WI38 (cell line): ENCODE measurements at regions not wholly inside any gene's neighbourhood (a gene's known extent, or its start where the extent isn't known, plus 50 kb on each side); places are given as distances from the start of the nearest gene placed in this dataset.
"Not testable (repeated sequence)": the region's sequence is repeated elsewhere in the genome, so short reads cannot be mapped to it uniquely, and the experiment has no call there.

Experiments used
- H3K4me3 ChIP-seq: 2 replicates; pipeline ENCODE4 v1.5.1; 2011; ENCODE audit warnings: low read depth, mild to moderate bottlenecking, control low read depth, low read length

DNA sequence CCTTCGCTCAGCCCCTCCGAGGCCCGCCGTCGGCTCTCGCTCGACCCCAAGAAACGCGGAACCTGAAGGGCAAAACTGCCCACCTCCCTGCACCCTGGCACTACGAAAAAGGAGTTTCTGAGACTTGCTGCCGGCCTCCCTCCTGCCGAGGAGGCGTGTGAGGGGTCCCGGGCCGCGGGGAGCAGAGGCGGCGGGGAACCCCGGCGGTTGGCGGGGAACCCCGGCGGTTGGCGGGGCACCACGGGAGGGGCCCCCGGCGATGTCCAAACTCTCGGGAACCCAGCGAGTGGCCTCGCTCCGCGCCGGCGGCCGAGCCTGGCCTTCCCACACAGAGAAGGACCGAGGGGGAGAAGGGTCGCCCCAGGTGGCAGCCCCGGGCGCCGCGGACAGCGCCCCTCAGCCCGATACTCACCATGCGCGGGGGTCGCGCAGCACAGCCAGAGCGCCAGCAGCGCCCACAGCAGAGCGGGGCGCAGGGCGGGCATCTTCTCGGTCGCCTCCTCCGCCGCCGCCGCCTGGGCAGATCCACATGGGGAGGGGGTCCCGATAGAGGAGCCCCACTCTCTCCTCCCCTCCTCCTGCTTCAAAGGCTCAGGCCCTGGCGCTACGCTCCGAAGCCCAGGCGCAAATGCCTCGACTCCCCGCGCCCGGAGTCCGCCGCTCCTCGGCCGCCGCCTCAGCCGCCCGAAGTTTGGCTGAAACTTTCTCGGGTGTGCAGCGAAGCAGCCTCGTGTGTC is 69.4 kb upstream of the NUDT4B start:
- H3K4me3 ChIP-seq = peak overlapping the region; percentile 46

DNA sequence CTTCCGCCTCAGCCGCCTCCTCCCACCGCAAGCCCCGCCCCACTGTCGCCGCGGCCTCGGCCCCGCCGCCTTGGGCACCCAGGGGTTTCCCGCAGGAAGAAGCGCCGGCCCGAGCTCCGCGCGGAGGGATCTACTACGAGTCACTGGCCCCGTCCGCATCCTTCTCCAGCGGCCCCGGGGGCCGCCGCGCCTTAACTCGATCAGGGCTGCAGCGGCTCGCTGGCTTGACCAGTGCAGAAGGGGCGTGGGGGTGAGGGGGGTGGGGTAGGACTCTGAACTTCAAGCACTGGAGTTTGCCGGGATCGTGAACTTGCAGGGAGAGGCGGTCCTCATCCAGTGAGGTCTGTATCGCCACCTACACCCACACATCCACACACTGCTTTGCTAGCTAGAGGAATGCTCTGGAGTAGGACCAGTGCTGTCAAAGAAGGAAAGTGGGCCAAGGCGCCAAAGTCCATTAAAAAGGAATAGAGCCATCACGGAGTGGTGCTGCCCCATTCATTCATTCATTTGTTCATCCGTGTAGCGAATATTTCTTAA is 68.7 kb upstream of the NUDT4B start:
- not testable (repeated sequence) for H3K4me3 ChIP-seq

DNA sequence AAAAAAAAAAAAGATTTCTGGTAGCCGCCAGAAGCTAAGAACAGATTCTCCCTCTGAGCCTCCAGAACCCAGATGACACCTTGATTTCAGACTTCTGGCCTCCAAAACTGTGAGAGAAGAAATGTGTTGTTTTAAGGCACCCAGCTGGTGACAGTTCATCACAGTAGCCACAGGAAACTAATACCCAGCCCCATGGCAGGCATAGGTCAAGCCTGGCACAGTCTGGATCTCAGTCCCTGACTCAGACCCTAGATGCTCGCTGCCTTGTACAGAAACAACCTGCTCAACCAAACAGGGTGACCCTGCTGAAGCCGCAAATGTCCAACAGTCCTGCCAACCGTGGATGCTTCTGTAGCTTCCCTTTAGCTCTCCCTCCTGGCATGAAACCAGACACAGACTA is 61.8 kb upstream of the NUDT4B start:
- not testable (repeated sequence) for H3K4me3 ChIP-seq

DNA sequence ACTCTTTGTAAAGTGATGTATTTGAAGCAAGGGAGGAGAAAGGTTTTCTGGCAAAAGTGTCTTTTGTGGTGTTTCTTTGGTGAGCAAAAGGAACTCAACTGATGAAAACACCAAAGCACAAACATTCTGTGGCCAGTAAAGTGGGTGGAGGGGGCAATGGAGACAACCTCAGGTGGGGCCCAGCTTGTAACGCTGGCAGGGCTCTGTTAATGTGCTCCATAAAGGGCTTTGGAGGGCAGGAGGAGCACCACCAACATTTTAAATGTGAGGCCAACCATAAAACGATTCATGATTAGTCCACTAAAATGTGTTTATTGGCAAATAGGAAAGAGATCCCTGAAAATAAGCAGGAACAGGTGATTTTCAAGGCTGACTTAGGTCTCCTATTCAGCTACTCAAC is 61.2 kb upstream of the NUDT4B start:
- H3K4me3 ChIP-seq = not testable (repeated sequence)
